ENCODE measurements at regions not wholly inside any gene's neighbourhood (a gene's known extent, or its start where the extent isn't known, plus 50 kb on each side); places are given as distances from the start of the nearest gene placed in this dataset.

GRCh38 chr11:50246699-50247098 is 214.0 kb downstream of the OR4C45 start:
- H3K36me3 ChIP-seq (ENCODE audit: insufficient read depth), result no peaks in the 10 kb centered on the region
- no peaks in the 10 kb centered on the region for H3K79me2 ChIP-seq (replicated peaks; ENCODE audit: insufficient read depth)
- H4K20me1 ChIP-seq (replicated peaks; ENCODE audit: insufficient read depth), result no peaks in the 10 kb centered on the region
- no peaks in the 10 kb centered on the region for H3F3A ChIP-seq (replicated peaks; ENCODE audit: low read depth)
- H3K4me3 Mint-ChIP-seq, result no peak overlapping the region
- H2AFZ ChIP-seq, result no peak overlapping the region
- no peak for TF ChIP-seq JUNB (IDR thresholded peaks at IDR 0.05; ENCODE audit: unreplicated experiment)
- no peaks in the 10 kb centered on the region for H3K4me1 Mint-ChIP-seq
- no peak overlapping the region for H3K27ac Mint-ChIP-seq
- H3K36me3 Mint-ChIP-seq (ENCODE audit: low read depth), result peaks cover 18% of the 10 kb centered on the region
- DNase-seq (ENCODE audit: low spot score), result no peak
- H3K4me2 ChIP-seq, result no peak overlapping the region
- peaks cover 93% of the 10 kb centered on the region for H3K9me3 Mint-ChIP-seq
- no peaks in the 10 kb centered on the region for H3K27me3 ChIP-seq (ENCODE audit: insufficient read depth)
- H3K27me3 Mint-ChIP-seq (ENCODE audit: insufficient read depth, low read depth, poor library complexity), result no peaks in the 10 kb centered on the region
- H3K27ac ChIP-seq (ENCODE audit: low read depth), result no peak overlapping the region
- no peaks in the 10 kb centered on the region for H3K4me1 ChIP-seq (ENCODE audit: insufficient read depth)
- no peaks in the 10 kb centered on the region for H3K9me2 ChIP-seq (ENCODE audit: insufficient read depth)
- no peak for ATAC-seq
- no peak overlapping the region for H3K4me3 ChIP-seq

DNA sequence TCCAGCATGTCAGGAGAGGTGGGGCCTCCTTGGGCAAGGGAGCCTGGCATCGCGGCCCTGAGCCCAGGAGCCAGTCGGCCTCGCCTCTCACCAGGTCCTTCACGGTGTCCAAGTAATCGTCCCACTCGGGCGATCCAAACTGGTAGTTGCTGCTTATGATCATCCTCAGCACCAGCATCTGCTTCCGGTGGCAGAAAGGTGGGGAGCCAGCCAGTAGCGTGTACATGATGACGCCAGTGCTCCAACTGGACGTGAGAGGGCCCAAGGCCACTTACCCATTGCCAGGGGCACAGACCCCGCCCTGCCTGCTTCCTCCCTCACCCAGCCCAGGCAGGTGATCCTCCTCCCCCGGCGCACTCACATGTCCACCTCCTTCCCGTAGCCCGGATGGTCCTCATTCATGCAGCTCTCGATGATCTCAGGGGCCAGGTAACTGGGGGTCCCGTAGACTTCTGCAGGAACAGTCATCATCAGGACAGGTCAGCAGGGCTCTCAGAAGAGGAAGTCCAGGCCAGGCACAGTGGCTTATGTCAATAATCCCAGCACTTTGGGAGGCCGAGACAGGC is 214.7 kb downstream of the OR4C45 start:
- DNase-seq (ENCODE audit: low spot score), result no peak
- Histone ChIP-seq H3K27me3 (ENCODE audit: insufficient read depth) (no peaks in the 10 kb centered on the region), H4K20me1 (replicated peaks; ENCODE audit: insufficient read depth) (no peaks in the 10 kb centered on the region), H3K4me2 (no peak overlapping the region), H3K79me2 (replicated peaks; ENCODE audit: insufficient read depth) (no peaks in the 10 kb centered on the region), H3K9me2 (ENCODE audit: insufficient read depth) (no peaks in the 10 kb centered on the region), H3K4me3 (no peak overlapping the region), H3F3A (replicated peaks; ENCODE audit: low read depth) (no peaks in the 10 kb centered on the region), H2AFZ (no peak overlapping the region), H3K27ac (ENCODE audit: low read depth) (no peak overlapping the region), H3K4me1 (ENCODE audit: insufficient read depth) (no peaks in the 10 kb centered on the region), H3K36me3 (ENCODE audit: insufficient read depth) (no peaks in the 10 kb centered on the region)
- H3K36me3 Mint-ChIP-seq (ENCODE audit: low read depth), result peaks cover 16% of the 10 kb centered on the region
- no peak for ATAC-seq
- H3K9me3 Mint-ChIP-seq, result peaks cover 86% of the 10 kb centered on the region
- H3K4me3 Mint-ChIP-seq, result no peak overlapping the region
- no peaks in the 10 kb centered on the region for H3K4me1 Mint-ChIP-seq
- H3K27ac Mint-ChIP-seq, result no peak overlapping the region
- H3K27me3 Mint-ChIP-seq (ENCODE audit: insufficient read depth, low read depth, poor library complexity), result no peaks in the 10 kb centered on the region
- TF ChIP-seq EZH2phosphoT487 (IDR thresholded peaks at IDR 0.05; ENCODE audit: unreplicated experiment) (no peak), ZNF114 (CRISPR knock-in tag; IDR thresholded peaks at IDR 0.05) (no peak), JUNB (IDR thresholded peaks at IDR 0.05; ENCODE audit: unreplicated experiment) (no peak), STAT1 (IDR thresholded peaks at IDR 0.05; ENCODE audit: unreplicated experiment) (no peak), EZH2 (IDR thresholded peaks at IDR 0.05; ENCODE audit: low read depth, unreplicated experiment) (no peak), ZNF331 (CRISPR knock-in tag; IDR thresholded peaks at IDR 0.05; ENCODE audit: low read depth) (no peak), REST (IDR thresholded peaks at IDR 0.05; ENCODE audit: unreplicated experiment) (no peak), NANOG (IDR thresholded peaks at IDR 0.05; ENCODE audit: borderline replicate concordance) (no peak), CREB1 (CRISPR knock-in tag; IDR thresholded peaks at IDR 0.05; ENCODE audit: low read depth) (no peak), POLR2AphosphoS5 (IDR thresholded peaks at IDR 0.05; ENCODE audit: low read depth) (no peak)
- TF ChIP-seq, protein P1, sequence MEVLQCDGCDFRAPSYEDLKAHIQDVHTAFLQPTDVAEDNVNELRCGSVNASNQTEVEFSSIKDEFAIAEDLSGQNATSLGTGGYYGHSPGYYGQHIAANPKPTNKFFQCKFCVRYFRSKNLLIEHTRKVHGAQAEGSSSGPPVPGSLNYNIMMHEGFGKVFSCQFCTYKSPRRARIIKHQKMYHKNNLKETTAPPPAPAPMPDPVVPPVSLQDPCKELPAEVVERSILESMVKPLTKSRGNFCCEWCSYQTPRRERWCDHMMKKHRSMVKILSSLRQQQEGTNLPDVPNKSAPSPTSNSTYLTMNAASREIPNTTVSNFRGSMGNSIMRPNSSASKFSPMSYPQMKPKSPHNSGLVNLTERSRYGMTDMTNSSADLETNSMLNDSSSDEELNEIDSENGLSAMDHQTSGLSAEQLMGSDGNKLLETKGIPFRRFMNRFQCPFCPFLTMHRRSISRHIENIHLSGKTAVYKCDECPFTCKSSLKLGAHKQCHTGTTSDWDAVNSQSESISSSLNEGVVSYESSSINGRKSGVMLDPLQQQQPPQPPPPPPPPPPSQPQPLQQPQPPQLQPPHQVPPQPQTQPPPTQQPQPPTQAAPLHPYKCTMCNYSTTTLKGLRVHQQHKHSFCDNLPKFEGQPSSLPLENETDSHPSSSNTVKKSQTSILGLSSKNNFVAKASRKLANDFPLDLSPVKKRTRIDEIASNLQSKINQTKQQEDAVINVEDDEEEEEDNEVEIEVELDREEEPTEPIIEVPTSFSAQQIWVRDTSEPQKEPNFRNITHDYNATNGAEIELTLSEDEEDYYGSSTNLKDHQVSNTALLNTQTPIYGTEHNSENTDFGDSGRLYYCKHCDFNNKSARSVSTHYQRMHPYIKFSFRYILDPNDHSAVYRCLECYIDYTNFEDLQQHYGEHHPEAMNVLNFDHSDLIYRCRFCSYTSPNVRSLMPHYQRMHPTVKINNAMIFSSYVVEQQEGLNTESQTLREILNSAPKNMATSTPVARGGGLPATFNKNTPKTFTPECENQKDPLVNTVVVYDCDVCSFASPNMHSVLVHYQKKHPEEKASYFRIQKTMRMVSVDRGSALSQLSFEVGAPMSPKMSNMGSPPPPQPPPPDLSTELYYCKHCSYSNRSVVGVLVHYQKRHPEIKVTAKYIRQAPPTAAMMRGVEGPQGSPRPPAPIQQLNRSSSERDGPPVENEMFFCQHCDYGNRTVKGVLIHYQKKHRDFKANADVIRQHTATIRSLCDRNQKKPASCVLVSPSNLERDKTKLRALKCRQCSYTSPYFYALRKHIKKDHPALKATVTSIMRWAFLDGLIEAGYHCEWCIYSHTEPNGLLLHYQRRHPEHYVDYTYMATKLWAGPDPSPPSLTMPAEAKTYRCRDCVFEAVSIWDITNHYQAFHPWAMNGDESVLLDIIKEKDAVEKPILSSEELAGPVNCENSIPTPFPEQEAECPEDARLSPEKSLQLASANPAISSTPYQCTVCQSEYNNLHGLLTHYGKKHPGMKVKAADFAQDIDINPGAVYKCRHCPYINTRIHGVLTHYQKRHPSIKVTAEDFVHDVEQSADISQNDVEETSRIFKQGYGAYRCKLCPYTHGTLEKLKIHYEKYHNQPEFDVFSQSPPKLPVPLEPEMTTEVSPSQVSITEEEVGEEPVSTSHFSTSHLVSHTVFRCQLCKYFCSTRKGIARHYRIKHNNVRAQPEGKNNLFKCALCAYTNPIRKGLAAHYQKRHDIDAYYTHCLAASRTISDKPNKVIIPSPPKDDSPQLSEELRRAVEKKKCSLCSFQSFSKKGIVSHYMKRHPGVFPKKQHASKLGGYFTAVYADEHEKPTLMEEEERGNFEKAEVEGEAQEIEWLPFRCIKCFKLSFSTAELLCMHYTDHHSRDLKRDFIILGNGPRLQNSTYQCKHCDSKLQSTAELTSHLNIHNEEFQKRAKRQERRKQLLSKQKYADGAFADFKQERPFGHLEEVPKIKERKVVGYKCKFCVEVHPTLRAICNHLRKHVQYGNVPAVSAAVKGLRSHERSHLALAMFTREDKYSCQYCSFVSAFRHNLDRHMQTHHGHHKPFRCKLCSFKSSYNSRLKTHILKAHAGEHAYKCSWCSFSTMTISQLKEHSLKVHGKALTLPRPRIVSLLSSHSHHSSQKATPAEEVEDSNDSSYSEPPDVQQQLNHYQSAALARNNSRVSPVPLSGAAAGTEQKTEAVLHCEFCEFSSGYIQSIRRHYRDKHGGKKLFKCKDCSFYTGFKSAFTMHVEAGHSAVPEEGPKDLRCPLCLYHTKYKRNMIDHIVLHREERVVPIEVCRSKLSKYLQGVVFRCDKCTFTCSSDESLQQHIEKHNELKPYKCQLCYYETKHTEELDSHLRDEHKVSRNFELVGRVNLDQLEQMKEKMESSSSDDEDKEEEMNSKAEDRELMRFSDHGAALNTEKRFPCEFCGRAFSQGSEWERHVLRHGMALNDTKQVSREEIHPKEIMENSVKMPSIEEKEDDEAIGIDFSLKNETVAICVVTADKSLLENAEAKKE (CRISPR knock-in tag; IDR thresholded peaks at IDR 0.05), result no peak

All from GM23338 (cell line).